A549 (cell line): ENCODE measurements at regions not wholly inside any gene's neighbourhood (a gene's known extent, or its start where the extent isn't known, plus 50 kb on each side); places are given as distances from the start of the nearest gene placed in this dataset.

Experiments
- ATAC-seq, 2 experiments: fragments of 200-7000 bp in 1 of 2; fragments of >200 bp in 1 of 2; cut with Nextera tagmentation in 1 of 2; cut with Tn5 transposase in 1 of 2; 3 replicates each; pipeline versions ENCODE4 v1.8.0 to v1.9.1; 2018 to 2020; ENCODE audit warnings: mild to moderate bottlenecking in 1 of 2, moderate library complexity in 1 of 2
- CTCF ChIA-PET: fragments of 300-600 bp; sonication (Branson Sonifier 250); formaldehyde crosslinking; extraction: SDS; loops from one replicate; lab custom pipeline; 2021; ENCODE audit warnings: antibody characterized with exemption, inconsistent platforms; lab: Yijun Ruan, JAX
- POLR2A ChIA-PET: fragments of 350-600 bp; formaldehyde crosslinking; extraction: SDS; loops from one replicate; lab custom pipeline; 2021; ENCODE audit warnings: antibody characterized with exemption, inconsistent platforms; lab: Yijun Ruan, JAX
- DNase-seq, 2 experiments: peaks; one replicate each; pipeline versions ENCODE4 v3.0.0 to v3.0.0-alpha.2; 2011 to 2016; ENCODE audit warnings: low read depth in 1 of 2, low spot score in 1 of 2
- FAIRE-seq: peaks from 2 replicates; lab custom pipeline; 2011; peaks lifted over from hg19 to GRCh38; lab: Jason Lieb, UNC
- H3K27ac ChIP-seq, 2 experiments: fragments of >200 bp; sonication (Bioruptor Twin); formaldehyde crosslinking; 3 replicates each; pipeline ENCODE4 v1.5.1; 2016 to 2017
- H3K4me1 ChIP-seq: fragments of >200 bp; sonication (Bioruptor Twin); formaldehyde crosslinking; 3 replicates; pipeline ENCODE4 v1.6.1; 2016
- H3K4me2 ChIP-seq: fragments of >200 bp; sonication (Bioruptor Twin); formaldehyde crosslinking; 3 replicates; pipeline ENCODE4 v1.6.1; 2016
- H3K4me3 ChIP-seq: fragments of >200 bp; sonication (Bioruptor Twin); formaldehyde crosslinking; 3 replicates; pipeline ENCODE4 v1.5.1; 2016
- H3K9me3 ChIP-seq: fragments of >200 bp; sonication (Bioruptor Twin); formaldehyde crosslinking; 3 replicates; pipeline ENCODE4 v1.6.1; 2016
- BCL3 ChIP-seq: fragments of >200 bp; sonication (Bioruptor Twin); formaldehyde crosslinking; IDR thresholded peaks from 3 replicates; pipeline ENCODE4 v1.6.1; 2016
- CBX2 ChIP-seq: fragments of 200-600 bp; sonication (generic); IDR thresholded peaks from 2 replicates; pipeline ENCODE4 v1.6.1; 2016; ENCODE audit warnings: low read depth, mild to moderate bottlenecking, borderline replicate concordance
- CHD2 ChIP-seq: fragments of 150-350 bp; IDR thresholded peaks from 2 replicates; pipeline ENCODE4 v1.6.1; 2014; ENCODE audit warnings: low read length; ENCODE audit not compliant: partially characterized antibody
- CHD4 ChIP-seq: fragments of 200-600 bp; sonication (generic); IDR thresholded peaks from 2 replicates; pipeline ENCODE4 v1.6.1; 2016; ENCODE audit warnings: antibody characterized with exemption, mild to moderate bottlenecking, borderline replicate concordance
- E2F6 ChIP-seq: IDR thresholded peaks from 2 replicates; pipeline ENCODE4 v1.6.1; 2012; ENCODE audit warnings: low read depth, borderline replicate concordance
- EHF ChIP-seq: fragments of 250-450 bp; sonication (Bioruptor Pico); IDR thresholded peaks from 2 replicates; pipeline ENCODE4 v1.5.0; 2020; ENCODE audit warnings: mild to moderate bottlenecking
- EHMT2 ChIP-seq: fragments of 200-600 bp; sonication (generic); IDR thresholded peaks from 2 replicates; pipeline ENCODE4 v1.6.1; 2016; ENCODE audit warnings: antibody characterized with exemption, low read depth, mild to moderate bottlenecking, moderate library complexity
- EP300 ChIP-seq, 2 experiments: fragments of >200 bp; sonication (Bioruptor Twin); formaldehyde crosslinking; IDR thresholded peaks; 2 replicates in 1 of 2; 3 replicates in 1 of 2; pipeline ENCODE4 v1.6.1; 2016 to 2017
- HDAC2 ChIP-seq: fragments of 200-600 bp; sonication (generic); IDR thresholded peaks from 2 replicates; pipeline ENCODE4 v1.6.1; 2016
- HEYL ChIP-seq: fragments of 250-450 bp; sonication (Bioruptor Pico); IDR thresholded peaks from 2 replicates; pipeline ENCODE4 v1.8.0; 2021; ENCODE audit warnings: mild to moderate bottlenecking, moderate library complexity
- HOXA7 ChIP-seq: fragments of 250-450 bp; sonication (Bioruptor Pico); IDR thresholded peaks from 2 replicates; pipeline ENCODE4 v1.5.0; 2020; ENCODE audit warnings: mild to moderate bottlenecking, moderate library complexity
- JUN ChIP-seq, 2 experiments: fragments of >200 bp; sonication (Bioruptor Twin); formaldehyde crosslinking; IDR thresholded peaks; 2 replicates in 1 of 2; 3 replicates in 1 of 2; pipeline ENCODE4 v1.6.1; 2016 to 2017
- KDM1A ChIP-seq: fragments of 200-600 bp; sonication (generic); IDR thresholded peaks from 2 replicates; pipeline ENCODE4 v1.6.1; 2016; ENCODE audit warnings: low read depth, mild to moderate bottlenecking
- KDM5A ChIP-seq: fragments of 200-600 bp; sonication (generic); IDR thresholded peaks from 2 replicates; pipeline ENCODE4 v1.6.1; 2016; ENCODE audit warnings: antibody characterized with exemption, mild to moderate bottlenecking
- NFE2L2 ChIP-seq: fragments of 150-350 bp; conservative IDR thresholded peaks from 2 replicates; pipeline ENCODE4 v1.6.1; 2014; ENCODE audit warnings: low read length
- NPAS2 ChIP-seq: fragments of 250-450 bp; sonication (Bioruptor Pico); IDR thresholded peaks from 2 replicates; pipeline ENCODE4 v1.8.0; 2022; ENCODE audit warnings: mild to moderate bottlenecking, moderate library complexity, borderline replicate concordance
- NR3C1 ChIP-seq: fragments of >200 bp; sonication (Bioruptor Twin); formaldehyde crosslinking; IDR thresholded peaks from 3 replicates; pipeline ENCODE4 v1.6.1; 2017
- PBX3 ChIP-seq: IDR thresholded peaks from 2 replicates; pipeline ENCODE4 v1.6.1; 2012
- POLR2A ChIP-seq: IDR thresholded peaks from 2 replicates; pipeline ENCODE4 v1.6.1; 2012; ENCODE audit warnings: mild to moderate bottlenecking, low read length
- RAD21 ChIP-seq, 2 experiments: fragments of >200 bp in 1 of 2; sonication (Bioruptor Twin) in 1 of 2; formaldehyde crosslinking in 1 of 2; IDR thresholded peaks in 1 of 2; conservative IDR thresholded peaks in 1 of 2; 2 replicates in 1 of 2; 3 replicates in 1 of 2; pipeline ENCODE4 v1.6.1; 2012 to 2018; ENCODE audit warnings: inconsistent platforms in 1 of 2
- RCOR1 ChIP-seq: fragments of 150-350 bp; IDR thresholded peaks from 2 replicates; pipeline ENCODE4 v1.6.1; 2014; ENCODE audit warnings: antibody characterized with exemption, low read length, low read depth
- REST ChIP-seq: fragments of 200-600 bp; sonication (generic); IDR thresholded peaks from 2 replicates; pipeline ENCODE4 v1.6.1; 2016; ENCODE audit warnings: antibody characterized with exemption, mild to moderate bottlenecking, moderate library complexity
- RNF2 ChIP-seq: fragments of 200-600 bp; sonication (generic); IDR thresholded peaks from 2 replicates; pipeline ENCODE4 v1.6.1; 2016; ENCODE audit warnings: low read depth, mild to moderate bottlenecking, antibody characterized with exemption, moderate library complexity, borderline replicate concordance
- TP53 ChIP-seq: fragments of 250-450 bp; sonication (Bioruptor Pico); IDR thresholded peaks from 2 replicates; pipeline ENCODE4 v1.5.0; 2021; ENCODE audit warnings: mild to moderate bottlenecking, moderate library complexity
- ZNF302 ChIP-seq: fragments of 250-450 bp; sonication (Bioruptor Pico); IDR thresholded peaks from 2 replicates; pipeline ENCODE4 v1.9.0; 2021; ENCODE audit warnings: inconsistent platforms, mild to moderate bottlenecking, moderate library complexity
- WGBS: methylation state at CpG from one replicate; pipeline ENCODE4 v1.1.6; 2017; ENCODE audit errors: missing lambda C conversion rate; 5-methylcytosine and 5-hydroxymethylcytosine counted together
- TF ChIP-seq, protein P1 (sequence below): fragments of 250-450 bp; sonication (Bioruptor Pico); IDR thresholded peaks from 2 replicates; pipeline ENCODE4 v1.5.0; 2021; ENCODE audit warnings: mild to moderate bottlenecking, moderate library complexity, borderline replicate concordance

DNA sequence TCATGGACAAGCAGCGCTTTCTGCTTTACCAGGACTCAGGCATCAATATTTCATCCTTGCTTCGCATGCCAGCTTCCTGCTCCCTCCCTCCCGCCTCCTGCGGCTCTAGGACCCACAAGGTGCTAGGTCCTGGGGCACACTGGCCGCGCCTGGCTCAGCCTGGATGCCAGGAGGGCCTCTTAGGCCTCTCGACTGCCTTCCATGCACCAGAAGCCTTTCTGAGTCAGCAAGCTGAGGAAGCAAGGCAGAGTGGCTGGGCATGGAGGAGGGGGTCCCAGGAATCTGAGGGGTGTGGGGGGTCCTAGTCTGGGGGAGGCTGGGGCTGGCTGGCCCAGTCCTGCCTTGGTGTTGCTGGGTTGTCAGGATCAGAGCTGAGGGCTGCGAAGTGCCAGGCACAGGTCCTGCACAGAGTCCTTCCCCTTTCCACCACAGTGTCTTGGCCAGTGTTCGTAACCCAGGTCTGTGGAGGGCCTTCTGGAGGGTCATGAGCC is 61.0 kb upstream of the THY1 start:
- no peak for FAIRE-seq
- TF ChIP-seq KDM5A, result no peak
- TF ChIP-seq EP300 (IDR thresholded peaks at IDR 0.05), result no peak
- no peak for TF ChIP-seq KDM1A
- Histone ChIP-seq H3K4me3 (no peak overlapping the region), H3K4me1 (peaks cover 8% of the 10 kb centered on the region), H3K27ac (no peak overlapping the region), H3K4me2 (no peak overlapping the region), H3K9me3 (no peaks in the 10 kb centered on the region)
- no peak for ATAC-seq
- ChIA-PET POLR2A (no interaction called here), CTCF (interaction anchor here (0.7 to 2.1 kb wide), 6 partner anchors 9 to 624 kb away, joined by 3 to 13 read pairs (median 4); no protein-coding TSS in a partner anchor)
- no peak for DNase-seq
- WGBS, result 83% methylated on average over 8 of the region's 9 CpGs

DNA sequence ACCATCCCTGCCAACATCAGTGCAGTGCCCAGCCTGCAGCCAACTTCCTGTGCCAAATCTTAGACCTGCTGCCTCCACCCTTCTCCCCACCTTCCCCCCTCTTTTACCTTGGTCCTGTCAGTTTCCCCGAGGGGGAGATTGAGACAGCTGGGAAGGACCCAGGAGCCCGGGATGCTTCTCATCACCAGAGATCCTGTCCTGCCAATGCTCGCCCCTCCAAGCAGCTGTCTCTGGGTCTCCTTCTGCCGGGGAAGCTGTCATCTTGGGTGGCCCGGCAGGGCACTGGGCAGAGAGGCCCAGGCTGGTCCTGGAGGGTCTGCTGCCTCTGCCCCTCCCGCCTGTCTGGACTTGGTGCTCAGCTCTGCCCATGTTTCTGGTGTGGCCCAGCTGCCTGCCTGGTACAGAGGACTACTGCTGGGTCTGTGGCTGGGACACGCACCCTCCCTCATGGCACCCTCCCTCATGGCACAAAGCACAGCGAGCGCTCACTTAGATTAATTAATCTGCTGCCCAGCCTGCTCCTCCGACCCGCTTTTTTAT is 60.4 kb upstream of the THY1 start:
- TF ChIP-seq RNF2, result no peak
- TF ChIP-seq TP53 (CRISPR knock-in tag), result no peak
- TF ChIP-seq HOXA7 (CRISPR knock-in tag), result no peak
- TF ChIP-seq CHD2, result no peak
- TF ChIP-seq E2F6, result no peak
- TF ChIP-seq BCL3, result no peak
- no peak for TF ChIP-seq PBX3
- TF ChIP-seq EHMT2, result no peak
- no peak for TF ChIP-seq CHD4
- 71% methylated on average over 10 of the region's 11 CpGs for WGBS
- ATAC-seq (no peak), FAIRE-seq (no peak), DNase-seq (no peak)
- Histone ChIP-seq H3K9me3 (no peaks in the 10 kb centered on the region), H3K4me3 (no peak overlapping the region), H3K4me2 (no peak overlapping the region), H3K4me1 (peaks cover 8% of the 10 kb centered on the region), H3K27ac (no peak overlapping the region)
- ChIA-PET CTCF (interaction anchor here (0.5 to 2.1 kb wide), 8 partner anchors 8 to 625 kb away, joined by 3 to 13 read pairs (median 4); no protein-coding TSS in a partner anchor), POLR2A (no interaction called here)

DNA sequence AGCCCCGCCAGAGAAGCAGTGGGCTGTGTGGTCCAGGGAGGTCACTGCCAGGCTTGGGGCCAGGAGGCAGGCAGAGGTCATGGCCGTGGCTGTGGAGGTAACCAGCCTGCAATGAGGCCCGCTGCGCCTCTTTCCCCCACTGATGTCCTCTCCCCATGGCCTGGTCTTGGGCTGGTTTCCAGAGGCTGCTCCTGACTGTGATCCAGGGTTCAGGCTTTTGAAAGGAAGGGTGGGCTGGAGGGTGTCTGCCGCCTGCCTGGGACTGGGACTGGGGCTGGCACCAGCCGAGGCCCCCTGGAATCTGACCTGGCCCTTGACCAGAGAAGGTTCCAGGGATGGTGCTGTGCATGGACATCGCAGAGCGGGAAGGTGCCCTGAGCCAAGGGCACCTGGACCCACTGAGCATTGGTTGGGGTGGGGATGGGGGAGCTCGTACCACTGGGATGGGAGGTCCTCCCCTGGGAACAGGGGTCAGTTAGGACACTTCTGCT is 59.6 kb upstream of the THY1 start:
- DNase-seq (no peak), FAIRE-seq (no peak), ATAC-seq (no peak)
- WGBS, result 51% methylated on average over 6 of the region's 9 CpGs
- Histone ChIP-seq H3K4me3 (no peak overlapping the region), H3K27ac (no peak overlapping the region), H3K4me1 (peaks cover 8% of the 10 kb centered on the region), H3K9me3 (no peaks in the 10 kb centered on the region), H3K4me2 (no peak overlapping the region)
- POLR2A ChIA-PET, result no interaction called here
- CTCF ChIA-PET, result interaction anchor here (0.6 to 1.4 kb wide), 8 partner anchors 14 to 626 kb away, joined by 3 to 9 read pairs (median 4); no protein-coding TSS in a partner anchor
- TF ChIP-seq, protein P1, sequence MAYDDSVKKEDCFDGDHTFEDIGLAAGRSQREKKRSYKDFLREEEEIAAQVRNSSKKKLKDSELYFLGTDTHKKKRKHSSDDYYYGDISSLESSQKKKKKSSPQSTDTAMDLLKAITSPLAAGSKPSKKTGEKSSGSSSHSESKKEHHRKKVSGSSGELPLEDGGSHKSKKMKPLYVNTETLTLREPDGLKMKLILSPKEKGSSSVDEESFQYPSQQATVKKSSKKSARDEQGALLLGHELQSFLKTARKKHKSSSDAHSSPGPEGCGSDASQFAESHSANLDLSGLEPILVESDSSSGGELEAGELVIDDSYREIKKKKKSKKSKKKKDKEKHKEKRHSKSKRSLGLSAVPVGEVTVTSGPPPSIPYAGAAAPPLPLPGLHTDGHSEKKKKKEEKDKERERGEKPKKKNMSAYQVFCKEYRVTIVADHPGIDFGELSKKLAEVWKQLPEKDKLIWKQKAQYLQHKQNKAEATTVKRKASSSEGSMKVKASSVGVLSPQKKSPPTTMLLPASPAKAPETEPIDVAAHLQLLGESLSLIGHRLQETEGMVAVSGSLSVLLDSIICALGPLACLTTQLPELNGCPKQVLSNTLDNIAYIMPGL (CRISPR knock-in tag), result no peak
- TF ChIP-seq JUN (IDR thresholded peaks at IDR 0.05) (no peak), NPAS2 (CRISPR knock-in tag) (no peak), REST (no peak), KDM1A (no peak), RAD21 (conservative IDR thresholded peaks at IDR 0.05 in 1 of 2, IDR thresholded peaks at IDR 0.05 in 1 of 2) (no peak), EHF (CRISPR knock-in tag) (no peak), RCOR1 (no peak), NR3C1 (no peak), NFE2L2 (no peak), HDAC2 (no peak), POLR2A (no peak), CBX2 (no peak), HEYL (CRISPR knock-in tag) (no peak), ZNF302 (CRISPR knock-in tag) (no peak)
